Neural progenitor cell (in vitro differentiated cells): ENCODE measurements at regions not wholly inside any gene's neighbourhood (a gene's known extent, or its start where the extent isn't known, plus 50 kb on each side); places are given as distances from the start of the nearest gene placed in this dataset.

Experiments used
- DNase-seq: peaks from one replicate; pipeline ENCODE4 v3.0.0-alpha.2; 2016; ENCODE audit warnings: low spot score
- H2AFZ ChIP-seq: fragments of 200-600 bp; sonication (generic); replicated peaks from 2 replicates; pipeline ENCODE4 v1.6.1; 2016; ENCODE audit warnings: antibody characterized with exemption
- H3F3A ChIP-seq: fragments of 200-600 bp; sonication (generic); 2 replicates; pipeline ENCODE4 v1.6.1; 2016; ENCODE audit warnings: antibody characterized with exemption, low read depth
- H3K27ac ChIP-seq: fragments of 200-600 bp; sonication (generic); 2 replicates; pipeline ENCODE4 v1.5.1; 2016; ENCODE audit warnings: mild to moderate bottlenecking
- H3K27me3 ChIP-seq: fragments of 200-600 bp; sonication (generic); 2 replicates; pipeline ENCODE4 v1.6.1; 2016; ENCODE audit warnings: mild to moderate bottlenecking, moderate library complexity
- H3K36me3 ChIP-seq: fragments of 200-600 bp; sonication (generic); 2 replicates; pipeline ENCODE4 v1.5.1; 2016
- H3K4me1 ChIP-seq: fragments of 200-600 bp; sonication (generic); 2 replicates; pipeline ENCODE4 v1.6.1; 2016; ENCODE audit warnings: mixed run types
- H3K4me2 ChIP-seq: fragments of 200-600 bp; sonication (generic); 2 replicates; pipeline ENCODE4 v1.6.1; 2016
- H3K4me3 ChIP-seq: fragments of 200-600 bp; sonication (generic); 2 replicates; pipeline ENCODE4 v1.5.1; 2016
- H3K79me2 ChIP-seq: fragments of 200-600 bp; sonication (generic); 2 replicates; pipeline ENCODE4 v1.6.1; 2016; ENCODE audit warnings: low read depth
- H3K9ac ChIP-seq: fragments of 200-600 bp; sonication (generic); 2 replicates; pipeline ENCODE4 v1.6.1; 2016
- H3K9me3 ChIP-seq: fragments of 200-600 bp; sonication (generic); 2 replicates; pipeline ENCODE4 v1.5.1; 2016; ENCODE audit warnings: low read depth
- H4K20me1 ChIP-seq: fragments of 200-600 bp; sonication (generic); 2 replicates; pipeline ENCODE4 v1.6.1; 2016; ENCODE audit warnings: low read depth
- H3K27ac Mint-ChIP-seq: 3 replicates; pipeline ENCODE4 v1.8.0; 2021; ENCODE audit warnings: mixed read lengths
- H3K27me3 Mint-ChIP-seq: 2 replicates; pipeline ENCODE4 v1.8.0; 2022; ENCODE audit warnings: low read depth, mild to moderate bottlenecking, inconsistent platforms, moderate library complexity, mixed read lengths; ENCODE audit not compliant: insufficient read depth
- H3K36me3 Mint-ChIP-seq: 3 replicates; pipeline ENCODE4 v1.8.0; 2021; ENCODE audit warnings: mixed read lengths
- H3K4me1 Mint-ChIP-seq: 3 replicates; pipeline ENCODE4 v1.8.0; 2021; ENCODE audit warnings: mixed read lengths
- H3K4me3 Mint-ChIP-seq: 3 replicates; pipeline ENCODE4 v1.8.0; 2021; ENCODE audit warnings: mild to moderate bottlenecking, moderate library complexity, mixed read lengths
- H3K9me3 Mint-ChIP-seq: 3 replicates; pipeline ENCODE4 v1.8.0; 2020; ENCODE audit warnings: mixed read lengths
- CTCF ChIP-seq: fragments of 200-600 bp; sonication (generic); IDR thresholded peaks from 2 replicates; pipeline ENCODE4 v1.5.1; 2017; ENCODE audit warnings: antibody characterized with exemption, mild to moderate bottlenecking
- EZH2 ChIP-seq: fragments of 200-600 bp; sonication (generic); IDR thresholded peaks from 2 replicates; pipeline ENCODE4 v1.6.1; 2017; ENCODE audit warnings: antibody characterized with exemption, mild to moderate bottlenecking, moderate library complexity
- EZH2phosphoT487 ChIP-seq: fragments of 200-600 bp; sonication (generic); IDR thresholded peaks from 2 replicates; pipeline ENCODE4 v1.6.1; 2017; ENCODE audit warnings: antibody characterized with exemption

GRCh38 chr5:56330167-56330566 is 97.0 kb upstream of the ANKRD55 start:
- H3K9ac ChIP-seq: no peak overlapping the region
- no peaks in the 10 kb centered on the region for H3K36me3 ChIP-seq
- no peak for DNase-seq
- no peaks in the 10 kb centered on the region for H4K20me1 ChIP-seq
- H3F3A ChIP-seq: no peaks in the 10 kb centered on the region
- Mint-ChIP-seq H3K36me3 (peaks cover 1% of the 10 kb centered on the region), H3K9me3 (peaks cover 13% of the 10 kb centered on the region), H3K27me3 (peaks cover 2% of the 10 kb centered on the region), H3K4me1 (peaks cover 8% of the 10 kb centered on the region), H3K27ac (no peak overlapping the region), H3K4me3 (no peak overlapping the region)
- H3K79me2 ChIP-seq: no peaks in the 10 kb centered on the region
- peaks cover under 1% of the 10 kb centered on the region for H3K9me3 ChIP-seq
- no peak overlapping the region for H2AFZ ChIP-seq
- no peak overlapping the region for H3K4me3 ChIP-seq
- no peak for TF ChIP-seq CTCF
- no peak for TF ChIP-seq EZH2
- TF ChIP-seq EZH2phosphoT487: no peak
- H3K4me2 ChIP-seq: no peak overlapping the region
- no peak overlapping the region for H3K27ac ChIP-seq
- peaks cover 10% of the 10 kb centered on the region for H3K4me1 ChIP-seq
- H3K27me3 ChIP-seq: no peaks in the 10 kb centered on the region

GRCh38 chr5:56329652-56330051 is 96.5 kb upstream of the ANKRD55 start:
- Histone ChIP-seq H3K36me3 (no peaks in the 10 kb centered on the region), H3K9me3 (no peaks in the 10 kb centered on the region), H3K9ac (no peak overlapping the region), H3K79me2 (no peaks in the 10 kb centered on the region), H3K27ac (no peak overlapping the region), H4K20me1 (no peaks in the 10 kb centered on the region), H3K27me3 (no peaks in the 10 kb centered on the region), H3F3A (no peaks in the 10 kb centered on the region), H3K4me3 (no peak overlapping the region), H3K4me1 (peaks cover 10% of the 10 kb centered on the region), H3K4me2 (no peak overlapping the region), H2AFZ (no peak overlapping the region)
- TF ChIP-seq EZH2phosphoT487 (no peak), EZH2 (no peak), CTCF (no peak)
- Mint-ChIP-seq H3K27ac (no peak overlapping the region), H3K9me3 (peaks cover 10% of the 10 kb centered on the region), H3K36me3 (peaks cover 1% of the 10 kb centered on the region), H3K27me3 (peaks cover 2% of the 10 kb centered on the region), H3K4me1 (peaks cover 8% of the 10 kb centered on the region), H3K4me3 (no peak overlapping the region)
- no peak for DNase-seq

GRCh38 chr5:56328753-56329560 is 95.8 kb upstream of the ANKRD55 start:
- no peaks in the 10 kb centered on the region for H3K27me3 ChIP-seq
- H3K4me3 ChIP-seq: no peak overlapping the region
- no peaks in the 10 kb centered on the region for H3F3A ChIP-seq
- no peak for DNase-seq
- no peaks in the 10 kb centered on the region for H3K36me3 ChIP-seq
- H3K9ac ChIP-seq: no peak overlapping the region
- Mint-ChIP-seq H3K27ac (no peak overlapping the region), H3K4me3 (no peak overlapping the region), H3K4me1 (peaks cover 8% of the 10 kb centered on the region), H3K36me3 (peaks cover 1% of the 10 kb centered on the region), H3K9me3 (peaks cover 6% of the 10 kb centered on the region), H3K27me3 (peaks cover 2% of the 10 kb centered on the region)
- H4K20me1 ChIP-seq: no peaks in the 10 kb centered on the region
- no peak overlapping the region for H2AFZ ChIP-seq
- H3K27ac ChIP-seq: no peak overlapping the region
- peaks cover 10% of the 10 kb centered on the region for H3K4me1 ChIP-seq
- no peak overlapping the region for H3K4me2 ChIP-seq
- TF ChIP-seq EZH2phosphoT487: no peak
- TF ChIP-seq CTCF: no peak
- no peak for TF ChIP-seq EZH2
- H3K79me2 ChIP-seq: no peaks in the 10 kb centered on the region
- H3K9me3 ChIP-seq: no peaks in the 10 kb centered on the region
